ENCODE measurements at regions not wholly inside any gene's neighbourhood (a gene's known extent, or its start where the extent isn't known, plus 50 kb on each side); places are given as distances from the start of the nearest gene placed in this dataset.

- whole genome bisulfite sequencing, 3 donors: 73 to 90% (median 78%) methylated on average over 1 of the region's 1 CpG
Measured at GRCh38 chr6:66340736-66341135, 633.7 kb upstream of the EYS start.

DNA sequence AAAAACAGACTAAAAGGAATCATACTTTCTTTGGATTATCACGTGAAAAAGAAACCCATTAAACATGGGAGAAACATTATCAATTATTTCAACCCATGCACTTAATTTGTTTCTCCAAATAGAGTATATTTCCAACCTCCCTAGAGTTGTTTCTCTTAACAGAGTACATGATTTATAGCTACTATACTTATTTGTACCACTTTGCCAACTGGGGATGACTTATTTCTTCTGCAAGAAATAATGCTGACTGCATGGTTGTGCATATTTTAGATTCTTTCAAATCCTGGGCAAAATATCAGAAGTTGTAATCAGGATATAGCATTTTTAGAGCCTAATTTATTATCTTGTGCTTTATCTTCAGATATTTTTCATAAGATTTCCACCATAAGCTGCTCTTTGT is 629.1 kb upstream of the EYS start:
- Histone ChIP-seq H3K27me3 (ENCODE audit: insufficient read depth in 3 of 3, low read length in 2 of 3) (no peaks in the 10 kb centered on the region), H3K9me3 (no peaks in the 10 kb centered on the region), H3K4me1 (no peaks in the 10 kb centered on the region), H3K27ac (no peak overlapping the region), H3K36me3 (ENCODE audit: insufficient read depth in 1 of 2, low read depth in 1 of 2) (no peaks in the 10 kb centered on the region), H3K4me3 (no peak overlapping the region)
- ATAC-seq (no peak), DNase-seq (no peak)
- WGBS, 3 donors: 64 to 76% (median 72%) methylated on average over 1 of the region's 1 CpG
- TF ChIP-seq, protein P1, sequence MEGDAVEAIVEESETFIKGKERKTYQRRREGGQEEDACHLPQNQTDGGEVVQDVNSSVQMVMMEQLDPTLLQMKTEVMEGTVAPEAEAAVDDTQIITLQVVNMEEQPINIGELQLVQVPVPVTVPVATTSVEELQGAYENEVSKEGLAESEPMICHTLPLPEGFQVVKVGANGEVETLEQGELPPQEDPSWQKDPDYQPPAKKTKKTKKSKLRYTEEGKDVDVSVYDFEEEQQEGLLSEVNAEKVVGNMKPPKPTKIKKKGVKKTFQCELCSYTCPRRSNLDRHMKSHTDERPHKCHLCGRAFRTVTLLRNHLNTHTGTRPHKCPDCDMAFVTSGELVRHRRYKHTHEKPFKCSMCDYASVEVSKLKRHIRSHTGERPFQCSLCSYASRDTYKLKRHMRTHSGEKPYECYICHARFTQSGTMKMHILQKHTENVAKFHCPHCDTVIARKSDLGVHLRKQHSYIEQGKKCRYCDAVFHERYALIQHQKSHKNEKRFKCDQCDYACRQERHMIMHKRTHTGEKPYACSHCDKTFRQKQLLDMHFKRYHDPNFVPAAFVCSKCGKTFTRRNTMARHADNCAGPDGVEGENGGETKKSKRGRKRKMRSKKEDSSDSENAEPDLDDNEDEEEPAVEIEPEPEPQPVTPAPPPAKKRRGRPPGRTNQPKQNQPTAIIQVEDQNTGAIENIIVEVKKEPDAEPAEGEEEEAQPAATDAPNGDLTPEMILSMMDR (IDR thresholded peaks at IDR 0.05): no peak
- intact Hi-C loops (cut with DNase I): no loop called here

More at GRCh38 chr6:66340736-66341135, 633.7 kb upstream of the EYS start:
- H3K27me3 ChIP-seq (ENCODE audit: insufficient read depth in 3 of 3, low read length in 2 of 3): no peaks in the 10 kb centered on the region
- H3K4me1 ChIP-seq: no peaks in the 10 kb centered on the region
- TF ChIP-seq, protein P1 (IDR thresholded peaks at IDR 0.05): no peak
- ATAC-seq: no peak
- H3K36me3 ChIP-seq (ENCODE audit: insufficient read depth in 1 of 2, low read depth in 1 of 2): no peaks in the 10 kb centered on the region
- H3K27ac ChIP-seq: no peak overlapping the region
- H3K9me3 ChIP-seq: no peaks in the 10 kb centered on the region
- no peak overlapping the region for H3K4me3 ChIP-seq
- intact Hi-C loops (cut with DNase I): no loop called here
- no peak for DNase-seq

DNA sequence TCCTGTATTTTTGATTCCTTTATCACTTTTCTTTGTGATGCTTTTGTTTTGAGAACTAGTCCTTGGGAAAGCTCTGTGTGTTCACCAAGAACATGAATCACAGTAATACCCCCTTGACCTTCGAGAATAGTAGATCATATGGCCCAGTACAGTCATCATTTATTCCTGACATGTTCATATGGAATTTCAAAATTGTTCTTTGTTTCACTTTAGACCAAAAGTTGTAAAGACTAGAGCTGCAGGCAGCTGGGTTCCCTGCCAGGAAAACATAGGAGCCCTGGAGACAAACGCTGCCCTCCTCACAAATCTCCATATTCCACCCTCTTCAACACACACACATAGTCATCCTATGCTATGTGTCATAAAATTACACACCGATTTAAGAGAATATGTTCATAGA is 621.2 kb upstream of the EYS start:
- Histone ChIP-seq H3K27me3 (ENCODE audit: insufficient read depth in 3 of 3, low read length in 2 of 3) (no peaks in the 10 kb centered on the region), H3K9me3 (no peaks in the 10 kb centered on the region), H3K4me1 (no peaks in the 10 kb centered on the region), H3K27ac (no peak overlapping the region), H3K36me3 (ENCODE audit: insufficient read depth in 1 of 2, low read depth in 1 of 2) (no peaks in the 10 kb centered on the region), H3K4me3 (no peak overlapping the region)
- TF ChIP-seq, protein P1 (IDR thresholded peaks at IDR 0.05): no peak
- WGBS, 3 donors: 47 to 65% (median 55%) methylated on average over 3 of the region's 3 CpGs
- intact Hi-C loops (cut with DNase I): no loop called here
- ATAC-seq (no peak), DNase-seq (no peak)

- H3K9me3 ChIP-seq: no peaks in the 10 kb centered on the region
- DNase-seq (no peak), ATAC-seq (no peak)
- H3K27me3 ChIP-seq (ENCODE audit: insufficient read depth in 3 of 3, low read length in 2 of 3): no peaks in the 10 kb centered on the region
- no peak overlapping the region for H3K4me3 ChIP-seq
- intact Hi-C loops (cut with DNase I): no loop called here
- TF ChIP-seq, protein P1 (IDR thresholded peaks at IDR 0.05): no peak
- 68 to 75% (median 71%) methylated on average over 3 of the region's 3 CpGs for WGBS, 3 donors
- no peak overlapping the region for H3K27ac ChIP-seq
- no peaks in the 10 kb centered on the region for H3K4me1 ChIP-seq
- H3K36me3 ChIP-seq (ENCODE audit: insufficient read depth in 1 of 2, low read depth in 1 of 2): no peaks in the 10 kb centered on the region
Measured at GRCh38 chr6:66326228-66326627, 619.2 kb upstream of the EYS start.

DNA sequence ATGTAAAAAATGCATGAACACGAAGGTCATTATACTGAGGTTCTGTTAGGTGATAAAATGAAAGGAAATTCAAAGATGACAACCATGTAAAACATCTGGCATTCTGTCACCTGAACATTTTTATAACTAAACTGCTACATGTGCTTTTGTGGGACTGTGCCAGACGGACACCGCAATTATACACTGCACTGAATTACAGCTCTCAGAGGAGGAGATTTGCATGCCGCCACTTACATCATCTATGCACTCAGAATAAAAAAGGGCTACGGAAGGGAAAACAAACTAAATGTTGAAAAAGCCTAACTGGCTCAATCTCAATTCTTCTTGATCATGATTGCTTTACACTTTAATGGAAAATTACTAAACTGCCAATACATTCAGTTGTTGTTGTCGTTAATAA is 614.0 kb upstream of the EYS start:
- H3K27ac ChIP-seq: no peak overlapping the region
- TF ChIP-seq, protein P1 (IDR thresholded peaks at IDR 0.05): no peak
- 52 to 59% (median 57%) methylated on average over 6 of the region's 6 CpGs for WGBS, 3 donors
- intact Hi-C loops (cut with DNase I): no loop called here
- ATAC-seq (no peak), DNase-seq (no peak)
- H3K9me3 ChIP-seq: no peaks in the 10 kb centered on the region
- H3K4me3 ChIP-seq: no peak overlapping the region
- H3K4me1 ChIP-seq: no peaks in the 10 kb centered on the region
- H3K36me3 ChIP-seq (ENCODE audit: insufficient read depth in 1 of 2, low read depth in 1 of 2): no peaks in the 10 kb centered on the region
- no peaks in the 10 kb centered on the region for H3K27me3 ChIP-seq (ENCODE audit: insufficient read depth in 3 of 3, low read length in 2 of 3)
